H1 (cell line): ENCODE measurements at regions not wholly inside any gene's neighbourhood (a gene's known extent, or its start where the extent isn't known, plus 50 kb on each side); places are given as distances from the start of the nearest gene placed in this dataset.

ENCODE experiments used
- CTCF ChIA-PET: fragments of 300-600 bp; sonication (Branson Sonifier 250); formaldehyde crosslinking; loops from one replicate; lab custom pipeline; 2021; ENCODE audit not compliant: partially characterized antibody; lab: Charles Lee
- POLR2A ChIA-PET: fragments of 300-600 bp; sonication (Branson Sonifier 250); formaldehyde crosslinking; loops from one replicate; lab custom pipeline; 2021; ENCODE audit warnings: inconsistent platforms; ENCODE audit not compliant: partially characterized antibody; lab: Charles Lee
- DNase-seq, 2 experiments: peaks; one replicate each; pipeline versions ENCODE4 v3.0.0 to v3.0.0-alpha.2; 2010 to 2022; ENCODE audit warnings: low spot score in 2 of 2, low read depth in 1 of 2, mixed read lengths in 1 of 2
- FAIRE-seq: peaks from 2 replicates; lab custom pipeline; 2011; peaks lifted over from hg19 to GRCh38; lab: Jason Lieb, UNC
- H2AFZ ChIP-seq: 2 replicates; pipeline ENCODE4 v1.8.1; 2012; ENCODE audit warnings: low read length, inconsistent platforms
- H2AK5ac ChIP-seq: 2 replicates; pipeline ENCODE4 v1.6.1; 2013; ENCODE audit warnings: low read depth, low read length
- H2BK120ac ChIP-seq: replicated peaks from 2 replicates; pipeline ENCODE3; 2013; ENCODE audit warnings: low read depth, low read length, inconsistent platforms
- H2BK12ac ChIP-seq: 2 replicates; pipeline ENCODE4 v1.6.1; 2013; ENCODE audit warnings: low read depth, low read length
- H2BK15ac ChIP-seq: 2 replicates; pipeline ENCODE4 v1.6.1; 2013; ENCODE audit warnings: low read length
- H2BK20ac ChIP-seq: 2 replicates; pipeline ENCODE4 v1.6.1; 2013; ENCODE audit warnings: low read length
- H2BK5ac ChIP-seq: 2 replicates; pipeline ENCODE4 v1.6.1; 2013; ENCODE audit warnings: low read depth, low read length
- H3K14ac ChIP-seq: 2 replicates; pipeline ENCODE4 v1.6.1; 2013; ENCODE audit warnings: inconsistent platforms; ENCODE audit not compliant: insufficient read length
- H3K18ac ChIP-seq: 2 replicates; pipeline ENCODE4 v1.6.1; 2013; ENCODE audit warnings: low read length; ENCODE audit errors: extremely low read depth
- H3K23ac ChIP-seq: 2 replicates; pipeline ENCODE4 v1.6.1; 2013; ENCODE audit warnings: inconsistent platforms; ENCODE audit not compliant: insufficient read length
- H3K23me2 ChIP-seq: 2 replicates; pipeline ENCODE4 v1.6.1; 2013; ENCODE audit warnings: low read depth, low read length
- H3K27ac ChIP-seq: 2 replicates; pipeline ENCODE4 v1.6.1; 2011; ENCODE audit warnings: low read depth, low read length, inconsistent platforms
- H3K27me3 ChIP-seq, 4 experiments: replicated peaks in 1 of 4; 1 replicate in 1 of 4; 2 replicates in 3 of 4; pipeline versions ENCODE4 v1.6.1 to v1.8.1; 2011 to 2013; ENCODE audit warnings: low read length in 3 of 4, mild to moderate bottlenecking in 3 of 4, inconsistent platforms in 2 of 4, mixed read lengths in 2 of 4, moderate library complexity in 1 of 4; ENCODE audit not compliant: control insufficient read depth in 3 of 4, insufficient read depth in 3 of 4; ENCODE audit errors: extremely low read depth in 1 of 4
- H3K36me3 ChIP-seq, 4 experiments: 2 replicates each; pipeline versions ENCODE4 v1.6.1 to v1.8.1; 2011 to 2013; ENCODE audit warnings: mild to moderate bottlenecking in 4 of 4, low read length in 3 of 4, moderate library complexity in 2 of 4, control low read depth in 1 of 4, inconsistent platforms in 1 of 4; ENCODE audit not compliant: insufficient read depth in 4 of 4, control insufficient read depth in 2 of 4
- H3K4ac ChIP-seq: replicated peaks from 2 replicates; pipeline ENCODE3; 2013; ENCODE audit warnings: low read length, low read depth, mixed read lengths, inconsistent platforms; ENCODE audit not compliant: insufficient read length
- H3K4me1 ChIP-seq, 4 experiments: replicated peaks in 1 of 4; 1 replicate in 1 of 4; 2 replicates in 3 of 4; pipeline versions ENCODE4 v1.6.1 to v1.8.1; 2011 to 2013; ENCODE audit warnings: low read length in 3 of 4, inconsistent platforms in 2 of 4, mixed read lengths in 1 of 4; ENCODE audit not compliant: insufficient read depth in 4 of 4, control insufficient read depth in 3 of 4
- H3K4me2 ChIP-seq, 2 experiments: 2 replicates each; pipeline versions ENCODE4 v1.6.1 to v1.8.1; 2011 to 2013; ENCODE audit warnings: low read depth in 2 of 2, low read length in 2 of 2, control low read depth in 1 of 2, inconsistent platforms in 1 of 2, mild to moderate bottlenecking in 1 of 2; ENCODE audit not compliant: insufficient read depth in 1 of 2
- H3K4me3 ChIP-seq, 4 experiments: fragments of 200-600, 300-600 bp in 1 of 4; sonication (generic), shearing (Covaris generic), sonication (Bioruptor Twin) in 1 of 4; 2 replicates each; pipeline versions ENCODE4 v1.5.1 to v1.8.1; 2011 to 2016; ENCODE audit warnings: low read length in 4 of 4, low read depth in 3 of 4, control low read depth in 2 of 4, inconsistent platforms in 2 of 4, mild to moderate bottlenecking in 2 of 4, mixed read lengths in 1 of 4, moderate library complexity in 1 of 4; ENCODE audit not compliant: insufficient read depth in 2 of 4; ENCODE audit errors: extremely low read depth in 1 of 4
- H3K56ac ChIP-seq: replicated peaks from 2 replicates; pipeline ENCODE3; 2013; ENCODE audit warnings: low read depth, mild to moderate bottlenecking, mixed read lengths, low read length, inconsistent platforms; ENCODE audit not compliant: insufficient read length
- H3K79me1 ChIP-seq: 2 replicates; pipeline ENCODE4 v1.6.1; 2013; ENCODE audit warnings: low read depth, low read length, control low read depth
- H3K79me2 ChIP-seq, 2 experiments: 2 replicates each; pipeline versions ENCODE4 v1.6.1 to v1.8.1; 2012 to 2013; ENCODE audit warnings: low read length in 2 of 2, mild to moderate bottlenecking in 2 of 2, inconsistent platforms in 1 of 2; ENCODE audit not compliant: insufficient read depth in 2 of 2, control insufficient read depth in 1 of 2
- H3K9ac ChIP-seq, 4 experiments: replicated peaks in 1 of 4; 1 replicate in 1 of 4; 2 replicates in 3 of 4; pipeline versions ENCODE4 v1.6.1 to v1.8.1; 2011 to 2013; ENCODE audit warnings: low read depth in 3 of 4, low read length in 3 of 4, control low read depth in 2 of 4, mild to moderate bottlenecking in 2 of 4, moderate library complexity in 2 of 4, inconsistent platforms in 1 of 4; ENCODE audit errors: extremely low read depth in 1 of 4
- H3K9me3 ChIP-seq, 2 experiments: 2 replicates each; pipeline versions ENCODE4 v1.6.1 to v1.8.1; 2012 to 2013; ENCODE audit warnings: mild to moderate bottlenecking in 2 of 2, moderate library complexity in 2 of 2, control low read depth in 1 of 2, inconsistent platforms in 1 of 2, low read depth in 1 of 2, low read length in 1 of 2, mixed read lengths in 1 of 2; ENCODE audit not compliant: insufficient read depth in 2 of 2
- H4K20me1 ChIP-seq, 2 experiments: replicated peaks in 1 of 2; 2 replicates each; pipeline versions ENCODE3 to v1.8.1; 2011 to 2013; ENCODE audit warnings: inconsistent platforms in 2 of 2, low read length in 2 of 2, mild to moderate bottlenecking in 1 of 2; ENCODE audit not compliant: insufficient read depth in 2 of 2, control insufficient read depth in 1 of 2
- H4K5ac ChIP-seq: 2 replicates; pipeline ENCODE4 v1.6.1; 2013; ENCODE audit warnings: low read length, low read depth, mixed read lengths, inconsistent platforms; ENCODE audit not compliant: insufficient read length
- H4K8ac ChIP-seq: 2 replicates; pipeline ENCODE4 v1.8.0; 2013; ENCODE audit warnings: mild to moderate bottlenecking, moderate library complexity, low read length, inconsistent platforms; ENCODE audit not compliant: insufficient read depth; ENCODE audit errors: extremely low read depth
- H4K91ac ChIP-seq: replicated peaks from 2 replicates; pipeline ENCODE3; 2013; ENCODE audit warnings: low read length, mixed read lengths, inconsistent platforms; ENCODE audit not compliant: insufficient read length
- BCL11A ChIP-seq, 2 experiments: IDR thresholded peaks; one replicate each; pipeline ENCODE4 v1.6.1; 2011; ENCODE audit warnings: low read depth in 2 of 2, low read length in 2 of 2, mild to moderate bottlenecking in 2 of 2
- CBX8 ChIP-seq: fragments of 300-800, 300-1000 bp; sonication (generic); IDR thresholded peaks from 2 replicates; pipeline ENCODE4 v1.7.1; 2016; ENCODE audit warnings: low read depth, low read length, borderline replicate concordance
- CEBPB ChIP-seq: IDR thresholded peaks from 2 replicates; pipeline ENCODE4 v1.6.1; 2012; ENCODE audit warnings: low read depth, low read length
- CTCF ChIP-seq, 3 experiments: IDR thresholded peaks; 1 replicate in 2 of 3; 2 replicates in 1 of 3; pipeline versions ENCODE4 v1.5.1 to v1.6.1; 2011; ENCODE audit warnings: low read length in 3 of 3, mild to moderate bottlenecking in 3 of 3, inconsistent platforms in 2 of 3, low read depth in 1 of 3, moderate library complexity in 1 of 3; ENCODE audit not compliant: insufficient read depth in 1 of 3; ENCODE audit errors: control extremely low read depth in 1 of 3
- GABPA ChIP-seq: IDR thresholded peaks from 2 replicates; pipeline ENCODE4 v1.6.1; 2011; ENCODE audit warnings: mild to moderate bottlenecking, low read length, moderate library complexity, borderline replicate concordance; ENCODE audit not compliant: insufficient read depth
- RAD21 ChIP-seq, 2 experiments: IDR thresholded peaks in 1 of 2; conservative IDR thresholded peaks in 1 of 2; 2 replicates each; pipeline ENCODE4 v1.6.1; 2011; ENCODE audit warnings: low read depth in 2 of 2, low read length in 2 of 2, improper control_type of control experiment in 1 of 2, inconsistent platforms in 1 of 2, mild to moderate bottlenecking in 1 of 2, moderate library complexity in 1 of 2
- RFX5 ChIP-seq: IDR thresholded peaks from 2 replicates; pipeline ENCODE4 v1.6.1; 2011; ENCODE audit warnings: low read depth, low read length, improper control_type of control experiment, borderline replicate concordance
- SP2 ChIP-seq: IDR thresholded peaks from 2 replicates; pipeline ENCODE4 v1.6.1; 2012; ENCODE audit warnings: mild to moderate bottlenecking, low read length, inconsistent platforms
- TEAD4 ChIP-seq: IDR thresholded peaks from 2 replicates; pipeline ENCODE4 v1.6.1; 2012; ENCODE audit warnings: low read depth, low read length, inconsistent platforms, mixed read lengths
- WGBS, 2 experiments: shearing (Covaris generic) in 1 of 2; methylation state at CpG; one replicate each; pipeline versions ENCODE4 v1.1.6 to v1.1.7; 2013 to 2015; ENCODE audit warnings: low lambda C conversion rate in 2 of 2, mixed read lengths in 2 of 2, inconsistent platforms in 1 of 2, low coverage in 1 of 2, missing lambda C conversion rate in 1 of 2; ENCODE audit not compliant: insufficient replicate concordance in 2 of 2, insufficient coverage in 1 of 2, insufficient read length in 1 of 2; ENCODE audit errors: extremely low coverage in 1 of 2, missing lambda C conversion rate in 1 of 2; 5-methylcytosine and 5-hydroxymethylcytosine counted together

GRCh38 chr1:187413405-187414169 lies 584.8 kb downstream of the PLA2G4A start:
- no peak overlapping the region for H2BK15ac ChIP-seq
- 82% methylated on average over 2 of the region's 2 CpGs; no CpG with 5 or more reads in 1 of the 2 experiments for WGBS, 2 experiments
- no peak overlapping the region for H3K27ac ChIP-seq
- no peak overlapping the region for H3K9ac ChIP-seq
- TF ChIP-seq GABPA (no peak), SP2 (no peak), CTCF (IDR thresholded peaks at IDR 0.05; ENCODE audit: control extremely low read depth in 1 of 3, insufficient read depth in 1 of 3, low read depth in 1 of 3, low read length in 3 of 3) (peak in 1 of 3 experiments; percentile 35; a peak in 2 of 4 replicates), RAD21 (IDR thresholded peaks at IDR 0.05 in 1 of 2, conservative IDR thresholded peaks at IDR 0.05 in 1 of 2; ENCODE audit: low read depth in 2 of 2, low read length in 2 of 2) (peak; percentile 64 to 68), RFX5 (no peak), CEBPB (no peak), TEAD4 (no peak), BCL11A (IDR thresholded peaks at IDR 0.05; ENCODE audit: low read depth in 2 of 2, low read length in 2 of 2) (no peak), CBX8 (no peak)
- FAIRE-seq, result no peak
- no peak overlapping the region for H3K4me2 ChIP-seq
- H4K8ac ChIP-seq, result no peak overlapping the region
- H3K23ac ChIP-seq, result no peak overlapping the region
- H3K27me3 ChIP-seq, result no peaks in the 10 kb centered on the region
- H3K79me2 ChIP-seq, result no peaks in the 10 kb centered on the region
- H3K4ac ChIP-seq, result no peak overlapping the region
- no peak overlapping the region for H3K4me3 ChIP-seq
- no peaks in the 10 kb centered on the region for H3K9me3 ChIP-seq
- no peaks in the 10 kb centered on the region for H3K23me2 ChIP-seq
- DNase-seq, result no peak
- no peaks in the 10 kb centered on the region for H3K36me3 ChIP-seq
- POLR2A ChIA-PET, result no interaction called here
- H3K14ac ChIP-seq, result no peak overlapping the region
- no peak overlapping the region for H2BK120ac ChIP-seq
- no peak overlapping the region for H3K18ac ChIP-seq
- CTCF ChIA-PET, result interaction anchor here (0.8 to 2.0 kb wide), 6 partner anchors 20 to 1180 kb away, joined by 3 to 8 read pairs (median 3); no protein-coding TSS in a partner anchor
- no peak overlapping the region for H2BK20ac ChIP-seq
- H2AK5ac ChIP-seq, result no peak overlapping the region
- H3K4me1 ChIP-seq, result peaks cover 0 to 5% (median 2%) of the 10 kb centered on the region in 4 experiments; a peak in 3 of 7 replicates
- H2BK12ac ChIP-seq, result no peak overlapping the region
- no peak overlapping the region for H2AFZ ChIP-seq
- no peak overlapping the region for H4K5ac ChIP-seq
- no peak overlapping the region for H4K91ac ChIP-seq
- H2BK5ac ChIP-seq, result no peak overlapping the region
- H4K20me1 ChIP-seq, result no peaks in the 10 kb centered on the region
- H3K56ac ChIP-seq, result no peak overlapping the region
- H3K79me1 ChIP-seq, result no peaks in the 10 kb centered on the region
